ENCODE measurements at regions not wholly inside any gene's neighbourhood (a gene's known extent, or its start where the extent isn't known, plus 50 kb on each side); places are given as distances from the start of the nearest gene placed in this dataset.

DNA sequence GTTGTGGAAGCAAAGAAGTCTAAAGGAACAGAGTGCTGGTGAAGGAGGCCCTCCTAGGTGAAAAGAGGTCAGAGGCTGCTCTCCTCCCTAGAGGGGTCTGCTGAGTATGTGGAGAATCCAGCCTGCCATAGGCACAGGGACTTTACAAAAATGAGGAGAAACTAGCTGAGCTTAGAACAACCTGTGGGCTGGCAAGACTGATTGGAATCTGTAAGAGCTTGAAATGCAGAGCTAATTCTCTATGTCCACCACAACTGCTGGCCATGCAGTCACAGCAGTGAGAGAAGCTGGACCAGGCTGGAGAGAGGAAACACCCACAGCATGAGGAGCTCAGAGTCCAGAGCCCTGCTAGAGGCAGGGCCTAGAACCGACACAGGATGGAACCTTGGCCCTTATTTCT, 251.0 kb upstream of the MGAT5 start:
- no peak overlapping the region for H3K14ac ChIP-seq (ENCODE audit: insufficient read depth, low read length)

More for the DNA sequence above, 251.0 kb upstream of the MGAT5 start:
- Histone ChIP-seq H3K4me1 (ENCODE audit: insufficient read depth, low read length) (no peaks in the 10 kb centered on the region), H3K56ac (ENCODE audit: insufficient read length, low read depth, low read length) (no peak overlapping the region), H3K23ac (ENCODE audit: insufficient read length, low read depth, low read length) (no peak overlapping the region), H3K27ac (ENCODE audit: insufficient read length, low read depth, low read length) (no peak overlapping the region), H3T11ph (ENCODE audit: low read length) (no peak overlapping the region), H4K8ac (replicated peaks; ENCODE audit: insufficient read length, low read depth, low read length) (no peak overlapping the region), H3K9me3 (ENCODE audit: control insufficient read depth, low read depth, low read length) (no peaks in the 10 kb centered on the region), H3K4me2 (ENCODE audit: insufficient read depth, insufficient read length, low read length) (no peak overlapping the region), H2AK5ac (ENCODE audit: insufficient read length, low read length) (no peak overlapping the region), H2BK15ac (ENCODE audit: low read depth, low read length) (no peak overlapping the region), H3K79me1 (ENCODE audit: insufficient read depth, low read depth, low read length, poor library complexity, severe bottlenecking) (no peaks in the 10 kb centered on the region), H2BK120ac (ENCODE audit: low read depth, low read length, poor library complexity, severe bottlenecking) (no peak overlapping the region), H3K18ac (ENCODE audit: insufficient read length, low read depth, low read length) (no peak overlapping the region), H3K27me3 (ENCODE audit: insufficient read depth, low read length) (no peaks in the 10 kb centered on the region), H4K91ac (ENCODE audit: insufficient read length, low read depth, low read length) (no peak overlapping the region), H2BK12ac (ENCODE audit: insufficient read length, low read depth, low read length) (no peak overlapping the region), H2BK20ac (ENCODE audit: low read depth, low read length, poor library complexity, severe bottlenecking) (no peak overlapping the region), H3K23me2 (ENCODE audit: insufficient read length, low read depth, low read length, poor library complexity, severe bottlenecking) (no peaks in the 10 kb centered on the region), H3K9ac (ENCODE audit: extremely low read depth, insufficient read length, low read length) (no peak overlapping the region), H4K5ac (ENCODE audit: insufficient read length, low read depth, low read length) (no peak overlapping the region), H3K4ac (ENCODE audit: low read depth, low read length) (no peak overlapping the region), H3K79me2 (ENCODE audit: insufficient read depth, low read length) (no peaks in the 10 kb centered on the region), H2BK5ac (ENCODE audit: insufficient read length, low read length) (no peak overlapping the region), H4K20me1 (ENCODE audit: control insufficient read depth, insufficient read depth, insufficient read length) (no peaks in the 10 kb centered on the region), H2AFZ (ENCODE audit: low read length) (no peak overlapping the region)
- no CpG with 5 or more reads among the region's 1 CpG for WGBS (ENCODE audit: extremely low coverage, insufficient read length, low lambda C conversion rate)
- Mint-ChIP-seq H3K4me1 (no peaks in the 10 kb centered on the region), H3K27ac (no peak overlapping the region), H3K9me3 (no peaks in the 10 kb centered on the region), H3K27me3 (ENCODE audit: low read depth) (no peaks in the 10 kb centered on the region), H3K4me3 (no peak overlapping the region), H3K36me3 (ENCODE audit: insufficient read depth in 1 of 3, low read depth in 3 of 3) (no peaks in the 10 kb centered on the region)
- DNase-seq = no peak
- TF ChIP-seq, protein P1, sequence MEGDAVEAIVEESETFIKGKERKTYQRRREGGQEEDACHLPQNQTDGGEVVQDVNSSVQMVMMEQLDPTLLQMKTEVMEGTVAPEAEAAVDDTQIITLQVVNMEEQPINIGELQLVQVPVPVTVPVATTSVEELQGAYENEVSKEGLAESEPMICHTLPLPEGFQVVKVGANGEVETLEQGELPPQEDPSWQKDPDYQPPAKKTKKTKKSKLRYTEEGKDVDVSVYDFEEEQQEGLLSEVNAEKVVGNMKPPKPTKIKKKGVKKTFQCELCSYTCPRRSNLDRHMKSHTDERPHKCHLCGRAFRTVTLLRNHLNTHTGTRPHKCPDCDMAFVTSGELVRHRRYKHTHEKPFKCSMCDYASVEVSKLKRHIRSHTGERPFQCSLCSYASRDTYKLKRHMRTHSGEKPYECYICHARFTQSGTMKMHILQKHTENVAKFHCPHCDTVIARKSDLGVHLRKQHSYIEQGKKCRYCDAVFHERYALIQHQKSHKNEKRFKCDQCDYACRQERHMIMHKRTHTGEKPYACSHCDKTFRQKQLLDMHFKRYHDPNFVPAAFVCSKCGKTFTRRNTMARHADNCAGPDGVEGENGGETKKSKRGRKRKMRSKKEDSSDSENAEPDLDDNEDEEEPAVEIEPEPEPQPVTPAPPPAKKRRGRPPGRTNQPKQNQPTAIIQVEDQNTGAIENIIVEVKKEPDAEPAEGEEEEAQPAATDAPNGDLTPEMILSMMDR (conservative IDR thresholded peaks at IDR 0.05) = no peak
